Stomach (tissue), 8 donors: ENCODE measurements at regions not wholly inside any gene's neighbourhood (a gene's known extent, or its start where the extent isn't known, plus 50 kb on each side); places are given as distances from the start of the nearest gene placed in this dataset.

ENCODE experiments used
- DNase-seq, 2 donors: peaks; one replicate each; pipeline versions ENCODE4 v3.0.0 to v3.0.0-alpha.2; 2013 to 2019
- H3K27ac ChIP-seq, 5 donors: fragments of 200-600 bp in 4 of 5; sonication (generic) in 4 of 5; one replicate each; pipeline ENCODE4 v1.5.1; 2013 to 2019; ENCODE audit warnings: mild to moderate bottlenecking in 1 of 5, moderate library complexity in 1 of 5
- H3K27me3 ChIP-seq, 3 donors: fragments of 200-600 bp; sonication (generic); one replicate each; pipeline ENCODE4 v1.5.1; 2017 to 2019; ENCODE audit warnings: mixed run types in 1 of 3
- H3K36me3 ChIP-seq, 4 donors: fragments of 200-600 bp; sonication (generic); 1 replicate in 3 of 4; 2 replicates in 1 of 4; pipeline ENCODE4 v1.5.1; 2016 to 2019
- H3K4me1 ChIP-seq, 4 donors: fragments of 200-600 bp; sonication (generic); one replicate each; pipeline ENCODE4 v1.5.1; 2016 to 2019
- H3K4me3 ChIP-seq, 4 donors: fragments of 200-600 bp; sonication (generic) in 3 of 4; one replicate each; pipeline ENCODE4 v1.5.1; 2016 to 2019; ENCODE audit warnings: mild to moderate bottlenecking in 1 of 4
- H3K9me3 ChIP-seq, 4 donors: fragments of 200-600 bp; sonication (generic); one replicate each; pipeline ENCODE4 v1.5.1; 2016 to 2019
- EP300 ChIP-seq: sonication (generic); formaldehyde crosslinking; IDR thresholded peaks from one replicate; pipeline ENCODE4 v1.6.1; 2017; ENCODE audit warnings: antibody characterized with exemption
- POLR2A ChIP-seq, 4 donors: fragments of 450-650 bp; IDR thresholded peaks; one replicate each; pipeline ENCODE4 v1.6.1; 2016; ENCODE audit warnings: antibody characterized with exemption in 4 of 4, control low read depth in 2 of 4, mild to moderate bottlenecking in 1 of 4, moderate library complexity in 1 of 4
- POLR2AphosphoS5 ChIP-seq, 3 donors: sonication (generic); formaldehyde crosslinking; IDR thresholded peaks; one replicate each; pipeline ENCODE4 v1.6.1; 2016; ENCODE audit warnings: antibody characterized with exemption in 3 of 3
- WGBS, 5 donors: extraction: QIAGEN DNeasy Blood & Tissue Kit in 3 of 5; methylation state at CpG; one replicate each; pipeline versions ENCODE4 v1.1.5 to v1.1.7; 2013 to 2018; 5-methylcytosine and 5-hydroxymethylcytosine counted together
- intact Hi-C: fragments of 100-400 bp; cut with DNase I; formaldehyde crosslinking; loops from one replicate; pipeline ENCODE4 v1.15.1; 2023; ENCODE audit warnings: low total_unique reads
- TF ChIP-seq, protein P1 (sequence below), 7 experiments: fragments of 450-650 bp in 4 of 7; fragments of 200-600 bp in 3 of 7; sonication (generic) in 3 of 7; IDR thresholded peaks; one replicate each; pipeline ENCODE4 v1.5.1; 2016 to 2019; ENCODE audit warnings: antibody characterized with exemption in 7 of 7, control low read depth in 2 of 7, mild to moderate bottlenecking in 1 of 7
- donor health status: healthy with polysubstance abuse.
- donor health status: Bipolar disorder and iron deficiency.
- donor health status: healthy.

DNA sequence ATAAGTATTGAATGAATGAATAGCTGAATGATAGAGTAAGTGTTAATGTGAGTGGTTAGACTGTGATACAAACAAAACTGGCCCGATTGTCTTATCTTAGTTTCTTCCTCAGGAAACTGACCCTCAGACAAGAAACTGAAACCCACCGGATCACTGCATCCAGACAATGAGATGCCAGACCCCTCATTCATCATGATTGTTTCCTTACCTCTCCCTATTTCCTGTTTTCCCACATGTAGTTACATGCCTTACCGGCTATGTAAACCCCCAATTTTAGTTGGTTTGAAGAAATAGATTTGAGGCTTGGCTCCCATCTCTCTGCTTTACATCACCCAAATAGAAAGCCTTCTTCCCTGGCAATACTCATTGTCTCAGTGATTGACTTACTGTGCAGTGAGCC is 218.9 kb upstream of the PPP1R2C start:
- Histone ChIP-seq H3K4me1 (no peaks in the 10 kb centered on the region), H3K9me3 (no peaks in the 10 kb centered on the region), H3K27me3 (no peaks in the 10 kb centered on the region), H3K36me3 (no peaks in the 10 kb centered on the region), H3K4me3 (no peak overlapping the region), H3K27ac (no peak overlapping the region)
- intact Hi-C loops, result no loop called here
- no peak for DNase-seq
- 42 to 59% (median 56%) methylated on average over 3 of the region's 3 CpGs for WGBS, 5 donors
- TF ChIP-seq POLR2AphosphoS5 (IDR thresholded peaks at IDR 0.05), result no peak
- TF ChIP-seq, protein P1, sequence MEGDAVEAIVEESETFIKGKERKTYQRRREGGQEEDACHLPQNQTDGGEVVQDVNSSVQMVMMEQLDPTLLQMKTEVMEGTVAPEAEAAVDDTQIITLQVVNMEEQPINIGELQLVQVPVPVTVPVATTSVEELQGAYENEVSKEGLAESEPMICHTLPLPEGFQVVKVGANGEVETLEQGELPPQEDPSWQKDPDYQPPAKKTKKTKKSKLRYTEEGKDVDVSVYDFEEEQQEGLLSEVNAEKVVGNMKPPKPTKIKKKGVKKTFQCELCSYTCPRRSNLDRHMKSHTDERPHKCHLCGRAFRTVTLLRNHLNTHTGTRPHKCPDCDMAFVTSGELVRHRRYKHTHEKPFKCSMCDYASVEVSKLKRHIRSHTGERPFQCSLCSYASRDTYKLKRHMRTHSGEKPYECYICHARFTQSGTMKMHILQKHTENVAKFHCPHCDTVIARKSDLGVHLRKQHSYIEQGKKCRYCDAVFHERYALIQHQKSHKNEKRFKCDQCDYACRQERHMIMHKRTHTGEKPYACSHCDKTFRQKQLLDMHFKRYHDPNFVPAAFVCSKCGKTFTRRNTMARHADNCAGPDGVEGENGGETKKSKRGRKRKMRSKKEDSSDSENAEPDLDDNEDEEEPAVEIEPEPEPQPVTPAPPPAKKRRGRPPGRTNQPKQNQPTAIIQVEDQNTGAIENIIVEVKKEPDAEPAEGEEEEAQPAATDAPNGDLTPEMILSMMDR (IDR thresholded peaks at IDR 0.05), result no peak
- no peak for TF ChIP-seq POLR2A (IDR thresholded peaks at IDR 0.05)
- TF ChIP-seq EP300, result no peak

DNA sequence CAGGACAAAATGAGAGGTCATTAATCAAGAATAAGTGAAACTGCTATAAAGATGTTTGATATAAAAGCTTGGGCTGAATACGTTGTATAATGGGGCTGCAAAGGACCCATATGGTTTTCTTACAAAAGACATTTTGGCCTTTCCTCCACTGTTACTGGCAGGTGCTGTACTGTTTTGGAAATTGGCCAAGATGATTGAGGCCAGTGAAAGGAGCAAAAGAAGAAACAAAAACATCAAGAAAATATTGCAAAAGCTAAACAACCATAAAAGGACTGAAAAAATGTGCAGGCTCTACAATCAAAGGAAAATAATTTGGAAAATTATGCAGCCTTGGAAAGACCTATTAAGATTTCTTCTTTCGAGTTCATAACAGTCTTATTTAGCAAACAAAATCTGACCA is 222.2 kb upstream of the PPP1R2C start:
- no peaks in the 10 kb centered on the region for H3K27me3 ChIP-seq
- 52 to 76% (median 58%) methylated on average over 2 of the region's 2 CpGs for WGBS, 5 donors
- H3K27ac ChIP-seq, result no peak overlapping the region
- intact Hi-C loops, result no loop called here
- no peaks in the 10 kb centered on the region for H3K4me1 ChIP-seq
- DNase-seq, result no peak
- H3K4me3 ChIP-seq, result no peak overlapping the region
- H3K9me3 ChIP-seq, result no peaks in the 10 kb centered on the region
- H3K36me3 ChIP-seq, result no peaks in the 10 kb centered on the region
- TF ChIP-seq POLR2A (IDR thresholded peaks at IDR 0.05) (no peak), POLR2AphosphoS5 (IDR thresholded peaks at IDR 0.05) (no peak), EP300 (no peak)
- TF ChIP-seq, protein P1 (IDR thresholded peaks at IDR 0.05), result no peak

DNA sequence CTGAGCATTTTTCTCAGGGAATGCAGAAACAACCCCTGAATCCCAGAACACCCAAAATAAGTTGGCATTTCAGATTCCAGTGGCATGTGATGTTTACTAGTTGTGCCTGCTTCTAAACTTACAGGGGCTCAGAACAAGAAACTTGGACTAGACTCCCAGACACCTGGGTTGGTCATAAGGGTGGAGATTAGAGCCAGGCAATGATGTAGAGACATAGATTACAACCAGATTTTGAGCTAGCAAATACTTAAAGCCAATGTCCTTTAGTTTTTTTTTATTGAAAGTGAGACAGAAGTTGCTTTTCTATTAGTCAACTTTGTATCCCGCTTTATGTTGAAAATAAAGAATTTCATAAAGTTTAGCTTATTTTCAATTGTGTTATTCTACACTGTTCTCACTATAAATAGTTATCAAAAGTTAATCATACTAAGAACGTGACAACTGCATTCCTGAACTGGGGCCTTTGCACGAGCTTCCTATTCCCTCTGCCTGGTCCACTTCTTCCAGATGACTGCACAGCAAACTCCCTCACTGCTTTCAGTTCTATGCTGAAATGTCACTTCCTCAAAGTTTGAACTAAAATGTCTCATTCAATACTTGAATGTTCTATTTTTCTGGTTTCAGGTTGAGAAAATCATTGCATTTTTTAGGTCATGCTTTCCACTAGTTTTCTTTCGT is 224.7 kb upstream of the PPP1R2C start:
- H3K36me3 ChIP-seq, result no peaks in the 10 kb centered on the region
- H3K27me3 ChIP-seq, result no peaks in the 10 kb centered on the region
- no peaks in the 10 kb centered on the region for H3K9me3 ChIP-seq
- TF ChIP-seq, protein P1 (IDR thresholded peaks at IDR 0.05), result no peak
- TF ChIP-seq EP300 (no peak), POLR2A (IDR thresholded peaks at IDR 0.05) (no peak), POLR2AphosphoS5 (IDR thresholded peaks at IDR 0.05) (no peak)
- 59 to 83% (median 78%) methylated on average over 4 of the region's 4 CpGs for WGBS, 5 donors
- no peak overlapping the region for H3K27ac ChIP-seq
- intact Hi-C loops, result no loop called here
- DNase-seq, result no peak
- H3K4me1 ChIP-seq, result no peaks in the 10 kb centered on the region
- no peak overlapping the region for H3K4me3 ChIP-seq

DNA sequence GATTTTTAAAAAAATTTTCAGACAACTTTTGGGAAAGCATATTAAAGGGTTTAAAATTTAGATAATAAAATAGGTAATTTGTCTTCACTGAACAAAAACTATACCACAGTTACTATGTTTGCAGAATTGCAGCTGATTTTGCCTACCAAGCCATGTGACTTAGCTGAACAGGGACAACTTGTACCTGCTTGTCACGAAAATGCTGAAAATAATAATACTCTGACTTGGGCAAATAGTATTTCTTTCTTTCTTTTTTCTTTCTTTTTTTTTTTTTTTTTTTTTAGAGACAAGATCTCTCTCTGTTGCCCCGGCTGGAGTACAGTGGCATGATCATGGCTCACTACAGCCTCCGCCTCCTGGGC is 225.2 kb upstream of the PPP1R2C start:
- Histone ChIP-seq H3K27me3 (no peaks in the 10 kb centered on the region), H3K9me3 (no peaks in the 10 kb centered on the region), H3K27ac (no peak overlapping the region), H3K4me3 (no peak overlapping the region), H3K4me1 (no peaks in the 10 kb centered on the region), H3K36me3 (no peaks in the 10 kb centered on the region)
- WGBS, 5 donors, result 77 to 98% (median 92%) methylated on average over 1 to 3 of the region's 3 CpGs
- DNase-seq, result no peak
- intact Hi-C loops, result no loop called here
- TF ChIP-seq POLR2A (IDR thresholded peaks at IDR 0.05), result no peak

DNA sequence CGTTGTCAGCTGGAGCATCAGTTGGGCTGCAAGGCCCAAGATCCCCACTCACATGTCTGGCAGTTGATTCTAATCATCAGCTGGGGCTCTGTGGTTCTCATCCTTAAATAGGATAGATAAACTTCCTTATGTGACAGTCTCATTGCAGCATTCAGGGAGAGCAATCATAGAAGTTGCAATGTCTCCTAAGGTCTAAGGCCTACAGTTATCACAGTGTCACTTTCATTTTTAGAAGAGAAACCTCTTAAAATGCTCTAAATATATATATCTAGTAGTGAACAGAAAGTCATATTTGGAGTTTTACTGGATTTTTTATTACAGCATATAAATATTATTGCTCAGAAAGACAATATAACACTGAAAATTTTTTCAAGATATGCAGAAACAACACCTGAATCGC is 226.0 kb upstream of the PPP1R2C start:
- WGBS, 5 donors, result 75 to 100% (median 93%) methylated on average over 2 of the region's 2 CpGs
- Histone ChIP-seq H3K9me3 (no peaks in the 10 kb centered on the region), H3K36me3 (no peaks in the 10 kb centered on the region), H3K4me3 (no peak overlapping the region), H3K27me3 (no peaks in the 10 kb centered on the region), H3K27ac (no peak overlapping the region), H3K4me1 (no peaks in the 10 kb centered on the region)
- TF ChIP-seq EP300 (no peak), POLR2AphosphoS5 (IDR thresholded peaks at IDR 0.05) (no peak)
- TF ChIP-seq, protein P1 (IDR thresholded peaks at IDR 0.05), result no peak
- DNase-seq, result no peak
- intact Hi-C loops, result no loop called here
